ENCODE measurements at regions not wholly inside any gene's neighbourhood (a gene's known extent, or its start where the extent isn't known, plus 50 kb on each side); places are given as distances from the start of the nearest gene placed in this dataset.

DNA sequence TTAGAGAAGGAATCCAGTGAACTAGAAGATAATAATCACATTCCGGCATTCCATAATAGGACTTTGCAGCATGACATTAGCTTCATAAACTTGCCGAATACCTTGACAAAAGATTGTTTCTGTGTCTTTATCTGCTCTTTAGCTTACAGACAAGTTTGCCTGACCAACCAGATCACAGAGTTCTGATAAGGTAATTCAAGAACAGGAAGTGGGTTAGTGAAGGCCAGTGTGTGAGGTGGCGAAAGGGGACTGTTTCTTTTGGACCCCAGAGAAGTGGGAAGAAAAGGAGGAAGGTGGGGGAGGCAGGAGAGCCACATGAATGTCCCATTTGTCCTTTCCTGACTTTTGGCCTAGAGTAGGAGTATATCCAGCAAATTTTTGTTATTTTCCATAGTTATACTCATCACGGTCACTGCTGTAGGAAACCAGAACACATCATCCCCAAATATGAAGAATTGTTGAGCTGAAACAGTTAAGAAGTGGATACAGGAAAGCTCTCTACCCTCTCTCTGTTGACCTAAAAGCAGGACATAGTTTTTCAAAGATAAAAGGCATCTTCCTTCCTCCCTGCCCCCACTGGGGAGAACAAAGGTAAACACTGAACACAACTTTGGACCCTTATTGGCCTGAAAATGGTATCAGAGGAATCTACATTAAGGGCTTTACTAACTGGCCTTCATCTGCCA is 72.4 kb upstream of the TNFAIP3 start:
- DNase-seq, result no peak
- no peaks in the 10 kb centered on the region for H3K36me3 ChIP-seq (ENCODE audit: insufficient read depth in 1 of 2, low read depth in 1 of 2)
- WGBS, 3 donors, result 90 to 95% (median 93%) methylated on average over 4 of the region's 4 CpGs
- no peak for ATAC-seq
- intact Hi-C loops (cut with DNase I), result no loop called here
- no peak overlapping the region for H3K4me3 ChIP-seq
- no peak overlapping the region for H3K27ac ChIP-seq
- H3K9me3 ChIP-seq, result no peaks in the 10 kb centered on the region
- no peaks in the 10 kb centered on the region for H3K27me3 ChIP-seq (ENCODE audit: insufficient read depth in 3 of 3, low read length in 2 of 3)
- H3K4me1 ChIP-seq, result no peaks in the 10 kb centered on the region
- TF ChIP-seq, protein P1, sequence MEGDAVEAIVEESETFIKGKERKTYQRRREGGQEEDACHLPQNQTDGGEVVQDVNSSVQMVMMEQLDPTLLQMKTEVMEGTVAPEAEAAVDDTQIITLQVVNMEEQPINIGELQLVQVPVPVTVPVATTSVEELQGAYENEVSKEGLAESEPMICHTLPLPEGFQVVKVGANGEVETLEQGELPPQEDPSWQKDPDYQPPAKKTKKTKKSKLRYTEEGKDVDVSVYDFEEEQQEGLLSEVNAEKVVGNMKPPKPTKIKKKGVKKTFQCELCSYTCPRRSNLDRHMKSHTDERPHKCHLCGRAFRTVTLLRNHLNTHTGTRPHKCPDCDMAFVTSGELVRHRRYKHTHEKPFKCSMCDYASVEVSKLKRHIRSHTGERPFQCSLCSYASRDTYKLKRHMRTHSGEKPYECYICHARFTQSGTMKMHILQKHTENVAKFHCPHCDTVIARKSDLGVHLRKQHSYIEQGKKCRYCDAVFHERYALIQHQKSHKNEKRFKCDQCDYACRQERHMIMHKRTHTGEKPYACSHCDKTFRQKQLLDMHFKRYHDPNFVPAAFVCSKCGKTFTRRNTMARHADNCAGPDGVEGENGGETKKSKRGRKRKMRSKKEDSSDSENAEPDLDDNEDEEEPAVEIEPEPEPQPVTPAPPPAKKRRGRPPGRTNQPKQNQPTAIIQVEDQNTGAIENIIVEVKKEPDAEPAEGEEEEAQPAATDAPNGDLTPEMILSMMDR (IDR thresholded peaks at IDR 0.05), result no peak

DNA sequence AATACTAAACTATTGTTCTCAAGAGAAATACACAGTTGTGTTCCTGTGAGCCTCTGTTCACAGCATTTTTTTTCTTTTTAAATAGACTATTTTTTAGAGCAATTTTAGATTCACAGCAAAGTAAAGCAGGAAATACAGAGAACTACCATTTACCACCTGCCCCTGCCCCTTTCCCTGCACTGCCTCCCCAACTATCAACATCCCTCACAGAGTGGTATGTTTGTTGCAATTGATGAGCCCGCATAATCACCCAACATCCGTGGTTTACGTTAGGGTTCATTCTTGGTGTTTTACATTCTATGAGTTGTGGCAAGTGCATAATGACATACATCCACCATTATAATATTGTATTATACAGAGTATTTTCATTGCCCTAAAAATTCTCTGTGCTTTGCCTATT is 71.6 kb upstream of the TNFAIP3 start:
- no peak overlapping the region for H3K4me3 ChIP-seq
- intact Hi-C loops (cut with DNase I), result no loop called here
- no peaks in the 10 kb centered on the region for H3K36me3 ChIP-seq (ENCODE audit: insufficient read depth in 1 of 2, low read depth in 1 of 2)
- no peaks in the 10 kb centered on the region for H3K4me1 ChIP-seq
- H3K9me3 ChIP-seq, result no peaks in the 10 kb centered on the region
- ATAC-seq (no peak), DNase-seq (no peak)
- no peak overlapping the region for H3K27ac ChIP-seq
- 83 to 92% (median 92%) methylated on average over 3 of the region's 3 CpGs for WGBS, 3 donors
- TF ChIP-seq, protein P1 (IDR thresholded peaks at IDR 0.05), result no peak
- H3K27me3 ChIP-seq (ENCODE audit: insufficient read depth in 3 of 3, low read length in 2 of 3), result no peaks in the 10 kb centered on the region

DNA sequence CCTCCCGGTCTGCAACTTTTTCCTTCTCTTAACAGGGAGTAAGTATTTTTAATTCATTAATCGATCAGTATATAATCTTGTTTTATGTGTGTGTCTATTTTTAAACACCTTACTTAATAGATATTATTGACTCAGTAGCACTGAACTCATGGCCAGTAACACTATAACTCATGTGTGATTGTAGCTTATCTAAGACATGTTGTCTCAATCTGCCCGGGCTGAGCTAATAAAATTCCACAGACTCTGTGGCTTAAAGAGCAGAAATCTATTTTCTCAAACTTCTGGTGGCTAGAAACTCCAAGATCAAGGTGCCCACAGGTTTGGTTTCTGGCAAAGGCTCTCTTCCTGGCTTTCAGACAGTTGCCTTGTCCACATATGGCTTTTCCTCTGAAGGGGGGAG is 68.8 kb upstream of the TNFAIP3 start:
- ATAC-seq, result no peak
- WGBS, 3 donors, result 83 to 90% (median 86%) methylated on average over 3 of the region's 3 CpGs
- Histone ChIP-seq H3K4me1 (no peaks in the 10 kb centered on the region), H3K27ac (no peak overlapping the region), H3K36me3 (ENCODE audit: insufficient read depth in 1 of 2, low read depth in 1 of 2) (no peaks in the 10 kb centered on the region), H3K4me3 (no peak overlapping the region), H3K27me3 (ENCODE audit: insufficient read depth in 3 of 3, low read length in 2 of 3) (no peaks in the 10 kb centered on the region), H3K9me3 (no peaks in the 10 kb centered on the region)
- TF ChIP-seq, protein P1 (IDR thresholded peaks at IDR 0.05), result no peak
- intact Hi-C loops (cut with DNase I), result loop anchor here in 1 of 2 donors (2.0 kb wide), 1 partner anchor 49 kb away; no protein-coding TSS in a partner anchor
- DNase-seq, result no peak

DNA sequence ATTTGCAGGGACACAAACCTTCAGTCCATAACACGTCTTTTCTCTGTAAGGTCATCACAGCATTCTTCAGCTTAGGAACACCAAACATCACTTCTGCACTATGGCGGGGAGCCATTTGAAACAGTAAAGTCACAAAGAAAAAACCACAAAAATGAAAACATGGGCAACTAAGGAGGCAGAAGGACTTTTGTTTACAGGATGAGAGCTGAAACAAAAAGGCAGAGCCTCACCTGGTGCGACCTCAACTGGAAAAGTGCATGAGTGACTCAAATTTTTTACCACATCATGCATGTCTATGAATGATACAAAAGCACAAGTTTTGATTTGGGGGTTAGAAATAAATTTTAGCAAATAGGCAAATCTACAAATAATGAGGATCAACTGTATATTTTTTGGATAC is 68.2 kb upstream of the TNFAIP3 start:
- ATAC-seq, result no peak
- no peaks in the 10 kb centered on the region for H3K9me3 ChIP-seq
- intact Hi-C loops (cut with DNase I), result loop anchor here in 1 of 2 donors (2.0 kb wide), 1 partner anchor 48 kb away; no protein-coding TSS in a partner anchor
- no peak overlapping the region for H3K27ac ChIP-seq
- TF ChIP-seq, protein P1 (IDR thresholded peaks at IDR 0.05), result no peak
- no peaks in the 10 kb centered on the region for H3K4me1 ChIP-seq
- no peak overlapping the region for H3K4me3 ChIP-seq
- WGBS, 3 donors, result 93 to 95% (median 94%) methylated on average over 3 of the region's 3 CpGs
- no peak for DNase-seq
- no peaks in the 10 kb centered on the region for H3K36me3 ChIP-seq (ENCODE audit: insufficient read depth in 1 of 2, low read depth in 1 of 2)
- H3K27me3 ChIP-seq (ENCODE audit: insufficient read depth in 3 of 3, low read length in 2 of 3), result no peaks in the 10 kb centered on the region

All from psoas muscle (tissue), 7 donors.